Large intestine (tissue), 3 donors: ENCODE measurements at regions not wholly inside any gene's neighbourhood (a gene's known extent, or its start where the extent isn't known, plus 50 kb on each side); places are given as distances from the start of the nearest gene placed in this dataset.
"Not testable (repeated sequence)": the region's sequence is repeated elsewhere in the genome, so short reads cannot be mapped to it uniquely, and the experiment has no call there.

Experiments used
- DNase-seq, 2 donors: peaks; one replicate each; pipeline versions ENCODE4 v3.0.0 to v3.0.0-alpha.2; 2013
- H3K27ac ChIP-seq: one replicate; pipeline ENCODE4 v1.5.1; 2013; ENCODE audit warnings: low read length
- H3K27me3 ChIP-seq: 2 replicates; pipeline ENCODE4 v1.6.1; 2013; ENCODE audit warnings: low read length; ENCODE audit not compliant: control insufficient read depth, insufficient read depth
- H3K36me3 ChIP-seq: 2 replicates; pipeline ENCODE4 v1.6.1; 2013; ENCODE audit warnings: low read length; ENCODE audit not compliant: control insufficient read depth, insufficient read depth
- H3K4me1 ChIP-seq: one replicate; pipeline ENCODE4 v1.6.1; 2013; ENCODE audit warnings: low read length; ENCODE audit not compliant: control insufficient read depth, insufficient read depth
- H3K4me3 ChIP-seq: one replicate; pipeline ENCODE4 v1.5.1; 2013; ENCODE audit warnings: low read length
- H3K9me3 ChIP-seq: one replicate; pipeline ENCODE4 v1.6.1; 2013; ENCODE audit warnings: mild to moderate bottlenecking, low read depth, low read length, moderate library complexity; ENCODE audit not compliant: control insufficient read depth
- WGBS: methylation state at CpG from one replicate; pipeline ENCODE4 v1.1.5; 2013; ENCODE audit warnings: low lambda C conversion rate; ENCODE audit not compliant: insufficient coverage; 5-methylcytosine and 5-hydroxymethylcytosine counted together

DNA sequence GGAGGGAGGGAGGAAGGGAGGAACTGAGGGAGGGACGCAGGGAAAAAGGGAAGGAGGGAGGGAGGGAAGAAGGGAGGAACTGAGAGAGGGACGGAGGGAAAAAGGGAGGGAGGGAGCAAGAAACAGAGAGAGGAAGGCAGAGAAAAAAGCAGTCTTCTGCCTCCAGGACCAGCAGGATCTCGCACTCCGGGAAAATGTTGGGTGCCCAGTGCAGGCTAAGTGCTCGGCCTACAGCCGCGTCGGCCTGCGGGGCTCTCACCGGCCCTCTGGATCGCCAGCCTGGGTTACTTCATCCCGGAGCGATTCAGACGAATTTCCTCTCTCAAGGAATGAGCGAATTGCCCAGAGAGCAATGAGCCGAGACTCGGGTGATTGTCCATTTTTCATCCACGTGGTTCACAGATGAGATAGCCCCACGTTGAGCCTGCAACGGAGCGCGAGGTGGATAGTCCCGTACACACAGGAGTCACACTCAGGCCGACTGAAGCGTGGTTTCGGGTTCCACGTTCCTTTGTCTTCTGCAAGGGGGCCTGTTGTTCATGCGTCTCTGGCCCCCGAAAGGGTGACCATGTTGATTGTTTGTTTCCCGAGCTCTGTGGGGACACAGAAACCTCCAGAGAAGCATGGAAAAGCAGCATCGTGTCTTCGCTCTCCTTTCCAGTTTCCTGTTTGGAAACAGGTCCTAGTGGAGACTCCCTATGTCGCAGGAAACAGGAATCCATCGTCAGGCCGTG is 1937.1 kb upstream of the DEFB115 start:
- H3K27me3 ChIP-seq, DNase-seq, H3K4me1 ChIP-seq, H3K27ac ChIP-seq, H3K36me3 ChIP-seq, H3K4me3 ChIP-seq: not testable (repeated sequence)
- peaks cover 31% of the 10 kb centered on the region for H3K9me3 ChIP-seq
- 20% methylated on average over 1 of the region's 35 CpGs for WGBS

DNA sequence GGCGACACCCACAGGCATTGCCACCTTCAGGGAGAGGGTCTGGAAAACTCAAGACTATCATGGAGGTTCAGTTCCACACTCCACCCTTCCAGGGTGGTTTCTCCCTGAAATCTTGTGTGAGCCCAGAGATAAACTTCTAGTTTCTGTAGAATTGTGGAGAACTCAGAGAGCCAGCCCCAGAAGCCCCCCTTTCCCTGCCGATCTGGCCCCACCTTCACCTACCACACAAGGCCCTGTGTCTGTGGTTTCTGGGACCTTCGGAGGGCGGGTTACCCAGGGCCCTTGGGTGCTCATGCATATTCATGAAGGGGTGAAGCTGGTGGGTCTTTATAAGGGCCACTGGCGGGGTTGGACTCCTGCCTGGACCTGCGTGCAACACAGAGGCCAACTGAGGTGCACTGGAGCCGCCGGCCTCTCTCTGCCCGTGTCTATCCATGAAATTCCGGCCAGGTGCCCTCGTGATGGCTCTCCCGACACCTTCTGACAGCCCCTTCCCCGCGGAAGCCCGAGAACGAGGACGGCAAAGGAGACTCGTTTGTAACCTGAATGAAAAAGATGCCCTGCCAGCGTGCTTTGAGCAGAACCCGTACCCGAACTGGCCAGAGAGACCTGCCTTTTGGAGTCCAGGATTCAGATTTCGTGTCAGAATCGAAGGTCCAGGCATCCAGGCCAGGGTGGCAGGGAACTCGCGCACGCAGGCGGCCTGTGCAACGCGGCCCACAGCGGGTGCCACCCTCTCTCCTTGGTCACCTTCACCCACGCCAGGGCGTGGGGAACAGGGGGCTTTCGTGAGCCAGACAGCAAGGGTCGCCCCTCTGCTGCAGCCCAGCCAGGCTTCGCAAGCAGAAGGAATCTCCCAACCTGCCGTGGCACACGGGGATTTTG is 1933.6 kb upstream of the DEFB115 start:
- not testable (repeated sequence) for H3K4me1 ChIP-seq, DNase-seq, H3K36me3 ChIP-seq, H3K27me3 ChIP-seq, H3K4me3 ChIP-seq, H3K27ac ChIP-seq
- no CpG with 5 or more reads among the region's 37 CpGs for WGBS
- peaks cover 49% of the 10 kb centered on the region for H3K9me3 ChIP-seq

DNA sequence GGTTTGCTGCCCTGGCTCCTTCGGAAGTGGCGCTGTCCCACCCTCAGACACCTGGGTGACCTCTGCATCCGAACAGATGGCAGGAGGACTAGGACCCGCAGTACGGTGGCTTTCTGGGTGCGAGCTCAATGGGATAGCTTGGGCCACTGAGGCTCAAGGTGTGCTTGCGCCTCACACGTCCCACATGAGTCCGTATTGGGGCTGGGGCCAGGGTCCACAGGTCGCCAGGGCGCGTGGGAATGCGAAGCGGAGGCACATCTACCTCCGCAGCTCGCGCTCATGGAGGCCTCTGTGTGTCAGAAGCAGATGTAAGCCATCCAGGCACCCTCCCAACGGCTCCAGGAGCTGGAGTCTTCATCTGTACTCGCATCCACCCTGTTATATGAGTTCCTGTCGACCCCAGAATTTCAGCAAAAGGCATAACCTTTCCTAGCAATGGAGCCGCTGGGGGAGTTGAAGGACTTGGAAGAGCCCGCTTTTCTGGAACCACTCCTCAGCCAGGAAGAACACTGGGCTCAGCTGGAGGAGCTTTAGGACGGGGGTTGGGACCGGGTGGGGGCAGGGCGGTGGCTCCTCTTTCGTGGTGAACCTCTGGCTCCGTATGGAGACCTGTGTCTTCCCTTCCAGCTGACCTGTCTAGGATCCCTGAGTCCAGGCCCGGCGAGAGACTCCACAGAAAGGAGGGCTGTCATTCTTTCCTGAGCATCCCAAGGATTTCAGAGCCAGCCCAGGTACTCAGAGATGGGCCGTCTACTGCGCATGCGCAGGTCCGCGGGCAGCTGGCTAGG is 1932.8 kb upstream of the DEFB115 start:
- DNase-seq, H3K27ac ChIP-seq, H3K4me1 ChIP-seq, H3K36me3 ChIP-seq, H3K4me3 ChIP-seq, H3K27me3 ChIP-seq: not testable (repeated sequence)
- WGBS, result 25% methylated on average over 2 of the region's 34 CpGs
- peaks cover 41% of the 10 kb centered on the region for H3K9me3 ChIP-seq

DNA sequence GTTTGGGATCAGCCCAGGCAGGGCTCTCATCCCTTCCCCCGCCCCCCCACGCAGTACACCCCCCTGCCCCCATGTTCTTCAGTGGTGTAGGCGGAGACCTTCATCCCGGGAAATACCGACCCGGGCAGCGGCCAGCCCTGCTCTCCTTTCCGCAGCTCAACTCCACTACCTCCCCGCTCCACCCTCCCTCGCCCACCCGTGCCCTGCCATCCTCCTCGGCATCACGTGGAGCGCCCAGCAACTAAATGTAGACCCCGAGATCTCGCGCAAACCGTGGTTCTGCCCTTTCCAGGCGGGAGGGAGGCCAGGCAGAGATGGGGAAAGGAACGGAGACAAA is 1932.2 kb upstream of the DEFB115 start:
- Histone ChIP-seq H3K27me3 (no peaks in the 10 kb centered on the region), H3K4me3 (no peak overlapping the region), H3K36me3 (no peaks in the 10 kb centered on the region), H3K9me3 (peaks cover 35% of the 10 kb centered on the region), H3K27ac (no peak overlapping the region), H3K4me1 (no peaks in the 10 kb centered on the region)
- 40% methylated on average over 1 of the region's 20 CpGs for WGBS
- DNase-seq, result no peak

DNA sequence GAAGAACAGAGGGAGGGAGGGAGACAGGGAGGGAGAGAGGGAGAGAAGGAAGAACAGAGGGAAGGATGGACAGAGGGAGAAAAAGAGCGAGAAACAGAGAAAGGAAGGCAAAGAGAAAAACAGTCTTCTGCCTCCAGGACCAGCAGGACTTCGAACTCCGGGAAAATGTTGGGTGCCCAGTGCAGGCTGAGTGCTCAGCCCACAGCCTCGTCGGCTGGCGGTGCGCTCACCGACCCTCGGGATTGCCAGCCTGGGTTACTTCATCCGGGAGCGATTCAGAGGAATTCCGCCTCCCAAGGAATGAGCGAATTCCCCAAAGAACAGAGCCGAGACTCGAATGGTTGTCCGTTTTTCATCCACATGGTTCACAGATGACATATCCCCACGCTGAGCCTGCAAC is 1931.7 kb upstream of the DEFB115 start:
- not testable (repeated sequence) for H3K4me1 ChIP-seq, H3K27me3 ChIP-seq, DNase-seq, H3K36me3 ChIP-seq, H3K27ac ChIP-seq, H3K4me3 ChIP-seq
- 0% methylated on average over 1 of the region's 17 CpGs for WGBS
- peaks cover 35% of the 10 kb centered on the region for H3K9me3 ChIP-seq

DNA sequence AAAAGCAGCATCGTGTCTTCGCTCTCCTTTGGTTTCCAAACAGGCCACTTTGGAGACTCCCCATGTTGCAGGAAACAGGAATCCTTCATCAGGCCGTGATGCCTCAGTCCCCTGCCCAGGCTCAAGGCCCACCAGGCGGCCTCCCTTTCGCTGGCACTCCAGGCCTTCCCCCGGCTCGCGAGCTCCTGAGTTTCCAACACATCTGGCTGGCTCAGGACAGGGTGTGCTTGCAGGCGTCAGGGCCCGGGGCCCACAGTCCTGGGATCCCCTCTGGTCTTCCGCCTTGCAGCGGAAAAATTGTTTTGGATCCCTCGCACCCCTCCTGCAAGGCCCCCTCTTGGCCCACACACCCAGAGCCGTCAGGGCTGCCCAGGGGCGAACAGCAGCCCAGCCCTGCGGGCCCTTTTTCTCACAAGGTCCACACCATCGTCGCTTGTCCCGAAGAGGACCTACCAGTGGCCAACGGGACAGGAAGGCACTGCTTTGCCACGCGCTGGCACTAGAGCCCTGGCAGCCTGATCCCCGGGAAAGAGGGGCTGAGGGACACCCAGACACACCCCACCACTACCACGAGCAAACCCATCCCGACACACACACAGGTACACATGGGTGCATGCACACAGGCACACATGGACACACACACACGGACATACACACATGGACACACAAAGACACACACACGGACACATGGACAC is 1930.9 kb upstream of the DEFB115 start:
- H3K36me3 ChIP-seq, result no peaks in the 10 kb centered on the region
- 70% methylated on average over 2 of the region's 27 CpGs for WGBS
- no peak overlapping the region for H3K27ac ChIP-seq
- H3K4me1 ChIP-seq, result no peaks in the 10 kb centered on the region
- no peak overlapping the region for H3K4me3 ChIP-seq
- no peak for DNase-seq
- H3K27me3 ChIP-seq, result no peaks in the 10 kb centered on the region
- peaks cover 35% of the 10 kb centered on the region for H3K9me3 ChIP-seq

DNA sequence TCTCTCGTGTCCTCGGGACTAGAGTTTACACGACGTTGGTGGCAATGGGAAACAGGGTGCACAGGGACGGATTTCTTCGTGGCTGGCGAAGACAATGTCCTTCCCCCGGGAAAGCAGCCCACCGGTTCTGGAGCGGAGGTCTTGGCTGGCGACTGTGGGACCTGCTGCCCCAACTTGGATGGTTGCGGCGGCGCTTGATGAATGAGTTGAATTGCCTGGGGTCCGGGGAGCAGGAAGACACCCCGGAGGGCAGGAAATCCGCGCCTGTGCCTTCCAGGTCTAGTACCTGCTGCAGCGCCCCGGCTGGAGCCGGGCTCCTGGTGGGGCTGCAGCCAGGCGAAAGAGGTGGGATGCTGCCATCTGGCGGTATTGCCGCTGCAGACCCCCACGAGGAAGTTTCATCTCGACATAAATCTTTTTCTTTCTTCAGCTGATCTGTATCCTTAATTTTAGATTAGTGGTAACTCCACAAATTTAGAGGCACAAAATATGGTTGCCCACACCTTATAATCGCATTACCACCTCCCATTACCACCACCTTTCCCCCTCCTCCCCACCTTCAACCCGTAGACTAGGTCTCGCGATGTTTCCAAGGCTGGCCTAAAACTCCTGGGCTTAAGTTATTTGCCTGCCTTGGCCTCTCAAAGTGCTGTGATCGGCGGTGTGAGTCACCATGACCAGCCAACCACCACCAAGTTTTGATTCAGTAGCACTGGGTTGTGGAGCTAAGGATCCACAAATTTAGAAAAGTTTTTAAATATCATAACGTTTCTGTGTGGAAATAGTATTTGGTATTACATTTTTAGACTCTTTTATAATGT is 1929.7 kb upstream of the DEFB115 start:
- H3K36me3 ChIP-seq, DNase-seq, H3K4me1 ChIP-seq, H3K27ac ChIP-seq, H3K27me3 ChIP-seq, H3K4me3 ChIP-seq: not testable (repeated sequence)
- peaks cover 35% of the 10 kb centered on the region for H3K9me3 ChIP-seq
- 13% methylated on average over 1 of the region's 33 CpGs for WGBS

DNA sequence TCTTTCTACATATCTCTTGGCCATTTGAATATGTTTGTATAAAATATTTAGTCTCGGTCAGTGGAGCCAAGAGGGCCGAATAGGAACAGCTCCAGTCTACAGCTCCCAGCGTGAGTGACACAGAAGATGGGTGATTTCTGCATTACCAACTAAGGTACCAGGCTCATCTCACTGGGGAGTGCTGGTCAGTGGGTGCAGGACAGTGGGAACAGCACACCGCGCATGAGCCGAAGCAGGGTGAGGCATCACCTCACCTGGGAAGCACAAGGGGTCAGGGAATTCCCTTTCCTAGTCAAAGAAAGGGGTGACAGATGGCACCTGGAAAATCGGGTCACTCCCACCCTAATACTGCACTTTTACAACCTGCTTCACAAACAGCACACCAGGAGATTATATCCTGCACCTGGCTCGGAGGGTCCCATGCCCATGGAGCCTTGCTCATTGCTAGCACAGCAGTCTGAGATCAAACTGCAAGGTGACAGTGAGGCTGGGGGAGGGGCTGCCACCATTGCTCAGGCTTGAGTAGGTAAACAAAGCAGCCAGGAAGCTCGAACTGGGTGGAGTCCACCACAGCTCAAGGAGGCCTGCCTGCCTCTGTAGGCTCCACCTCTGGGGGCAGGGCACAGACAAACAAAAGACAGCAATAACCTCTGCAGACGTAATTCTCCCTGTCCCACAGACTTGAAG is 1926.9 kb upstream of the DEFB115 start:
- not testable (repeated sequence) for DNase-seq, H3K4me3 ChIP-seq, H3K27me3 ChIP-seq, H3K36me3 ChIP-seq, H3K27ac ChIP-seq, H3K4me1 ChIP-seq
- H3K9me3 ChIP-seq, result peaks cover 18% of the 10 kb centered on the region
- WGBS, result 36% methylated on average over 4 of the region's 10 CpGs

DNA sequence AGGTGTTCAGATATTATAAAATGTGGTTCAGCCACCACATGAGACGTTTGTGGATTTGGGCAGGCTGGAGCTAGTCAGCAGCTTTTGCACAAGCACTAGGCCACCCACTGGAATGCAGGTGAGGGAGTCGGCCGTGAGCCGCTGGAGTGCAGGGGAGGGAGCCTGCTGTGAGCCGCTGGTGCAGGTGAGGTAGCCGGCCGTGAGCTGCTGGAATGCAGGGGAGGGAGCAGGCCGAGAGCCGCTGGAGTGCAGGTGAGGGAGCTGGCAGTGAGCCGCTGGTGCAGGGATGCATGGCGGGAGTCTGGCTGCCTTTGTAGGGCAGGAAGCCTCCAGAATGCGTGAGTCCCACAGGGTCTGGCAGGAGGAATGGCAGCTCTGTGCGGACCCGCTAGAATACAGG is 1907.6 kb upstream of the DEFB115 start:
- H3K4me1 ChIP-seq, result no peaks in the 10 kb centered on the region
- WGBS, result no CpG with 5 or more reads among the region's 14 CpGs
- H3K9me3 ChIP-seq, result peaks cover 4% of the 10 kb centered on the region
- H3K27me3 ChIP-seq, result no peaks in the 10 kb centered on the region
- H3K36me3 ChIP-seq, result no peaks in the 10 kb centered on the region
- H3K4me3 ChIP-seq, result no peak overlapping the region
- DNase-seq, result no peak
- H3K27ac ChIP-seq, result no peak overlapping the region
